ENCODE measurements at regions not wholly inside any gene's neighbourhood (a gene's known extent, or its start where the extent isn't known, plus 50 kb on each side); places are given as distances from the start of the nearest gene placed in this dataset.

- no peak for DNase-seq (ENCODE audit: low spot score)
Observed at GRCh38 chr15:26477044-26477443, 295.8 kb downstream of the GABRB3 start.

DNA sequence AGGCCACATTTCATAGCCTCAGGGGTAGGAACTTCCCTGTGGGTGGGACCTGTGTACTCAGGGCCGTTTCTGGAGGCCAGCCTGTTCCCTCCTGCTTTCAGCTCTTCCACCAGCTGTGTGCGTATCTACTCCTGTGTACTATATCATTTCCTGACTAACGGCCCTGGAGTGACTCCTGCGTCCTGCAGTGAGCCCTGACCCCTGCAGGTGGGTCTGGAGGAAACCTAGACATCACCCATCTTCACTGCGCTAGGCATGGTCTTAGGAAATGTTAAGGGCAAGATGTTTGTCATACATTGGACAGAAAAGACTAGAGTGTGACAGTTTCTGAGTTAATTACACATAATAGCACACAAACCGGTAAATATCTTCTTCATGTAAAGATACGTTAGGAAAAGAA, 297.3 kb downstream of the GABRB3 start:
- DNase-seq (ENCODE audit: low spot score), result no peak

GRCh38 chr15:26472661-26473060, 300.2 kb downstream of the GABRB3 start:
- no peak for DNase-seq (ENCODE audit: low spot score)

GRCh38 chr15:26461847-26462608, 310.8 kb downstream of the GABRB3 start:
- DNase-seq (ENCODE audit: low spot score), result no peak

DNA sequence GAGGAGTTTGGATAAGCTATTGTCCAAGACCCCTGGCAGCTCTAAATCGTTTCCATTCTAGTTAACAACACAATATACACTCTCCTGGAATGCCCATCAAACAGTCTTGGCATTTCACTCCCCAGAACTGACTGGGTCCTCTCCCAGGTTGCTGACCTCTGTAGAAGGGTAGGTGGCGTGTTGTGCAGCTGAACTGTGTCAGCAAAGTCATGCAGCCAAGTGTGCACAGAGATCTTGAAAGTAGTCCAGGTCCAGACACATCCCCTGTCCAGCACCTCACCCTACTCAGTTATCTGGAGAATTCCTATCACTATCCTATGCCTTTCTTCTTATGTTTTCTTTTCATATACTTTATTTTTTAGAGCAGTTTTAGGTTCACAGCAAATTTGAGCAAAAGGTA, 312.7 kb downstream of the GABRB3 start:
- DNase-seq (ENCODE audit: low spot score), result no peak

GRCh38 chr15:26455828-26456227, 317.0 kb downstream of the GABRB3 start:
- no peak for DNase-seq (ENCODE audit: low spot score)

GRCh38 chr15:26453914-26454313, 319.0 kb downstream of the GABRB3 start:
- DNase-seq (ENCODE audit: low spot score), result no peak

DNA sequence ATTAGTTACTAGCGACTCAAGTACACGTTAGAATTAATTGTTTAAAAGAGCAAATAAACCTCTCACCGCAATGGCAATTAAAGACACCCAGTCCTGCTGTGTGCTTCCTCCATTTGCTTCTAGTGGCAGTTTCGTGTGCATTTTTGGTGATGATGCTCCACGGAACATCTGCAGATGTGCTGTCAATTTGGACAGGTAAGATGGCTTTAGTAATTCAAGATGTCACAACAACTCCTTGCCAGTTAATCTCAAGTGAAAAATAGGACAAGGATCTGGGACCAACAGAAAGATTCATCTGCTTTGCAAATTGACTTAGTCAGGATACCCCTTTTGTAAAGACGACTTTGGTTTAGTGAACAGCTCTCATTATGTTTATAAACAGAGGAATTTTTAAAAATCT, 320.9 kb downstream of the GABRB3 start:
- no peak for DNase-seq (ENCODE audit: low spot score)

GRCh38 chr15:26449291-26449690, 323.6 kb downstream of the GABRB3 start:
- DNase-seq (ENCODE audit: low spot score), result no peak

DNA sequence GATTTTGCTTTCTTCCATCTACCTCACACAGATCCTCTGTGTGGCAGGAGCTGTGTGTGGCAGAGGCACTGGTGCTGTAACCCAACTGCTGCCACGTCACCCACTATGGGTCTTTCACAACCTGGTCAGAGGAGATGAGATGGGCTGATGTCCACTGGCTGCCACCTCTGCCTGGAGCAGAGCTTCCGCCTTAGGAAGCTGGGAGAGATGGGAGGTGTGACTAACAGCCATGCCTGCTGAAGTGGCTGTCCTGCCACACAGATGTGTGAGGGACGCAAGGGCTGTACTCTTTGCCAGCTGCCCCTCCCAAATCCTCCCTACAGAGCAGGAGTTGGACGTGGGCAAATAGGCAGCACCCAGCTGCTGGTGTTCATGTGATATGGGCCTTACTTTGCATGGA, 329.5 kb downstream of the GABRB3 start:
- no peak for DNase-seq (ENCODE audit: low spot score)

DNA sequence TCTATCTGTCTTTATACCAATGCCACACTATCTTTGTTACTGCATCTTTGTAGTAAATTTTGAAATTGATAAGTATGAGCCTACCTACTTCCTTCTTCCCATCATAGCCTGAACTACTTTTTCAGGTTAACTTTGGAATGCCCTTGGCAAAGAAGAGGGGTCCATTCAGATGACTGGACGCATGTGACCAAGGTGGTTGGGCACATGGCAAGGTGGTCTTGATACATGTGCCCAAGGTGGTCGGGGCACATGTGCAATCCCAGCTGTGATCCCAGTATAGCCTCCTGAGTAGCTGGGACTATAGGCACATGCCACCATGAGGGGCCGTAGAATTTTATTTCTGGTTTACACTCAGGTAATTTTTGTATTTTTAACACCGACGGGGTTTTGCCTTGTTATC, 330.2 kb downstream of the GABRB3 start:
- no peak for DNase-seq (ENCODE audit: low spot score)

DNA sequence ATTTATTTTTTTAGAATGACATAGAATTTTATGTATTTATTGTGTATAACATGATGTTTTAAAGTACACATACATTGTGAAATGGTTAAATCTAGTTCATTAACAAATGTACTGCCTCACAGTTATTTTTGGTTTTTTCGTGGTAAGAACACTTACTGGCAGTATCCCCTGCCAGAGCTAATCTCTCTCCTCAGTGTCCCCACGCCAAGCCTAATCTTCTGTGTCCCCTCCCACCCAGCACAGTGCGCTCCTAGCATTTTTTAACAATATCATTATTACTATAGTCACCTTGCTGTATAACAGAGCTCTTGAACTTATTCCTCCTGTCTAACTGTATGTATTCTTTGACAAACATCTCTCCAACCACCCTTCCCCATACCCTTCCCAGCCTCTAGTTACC, 333.2 kb downstream of the GABRB3 start:
- DNase-seq (ENCODE audit: low spot score), result no peak

- DNase-seq (ENCODE audit: low spot score), result no peak
Observed at GRCh38 chr15:26438718-26439117, 334.1 kb downstream of the GABRB3 start.

- no peak for DNase-seq (ENCODE audit: low spot score)
Observed at GRCh38 chr15:26438316-26438715, 334.6 kb downstream of the GABRB3 start.

DNA sequence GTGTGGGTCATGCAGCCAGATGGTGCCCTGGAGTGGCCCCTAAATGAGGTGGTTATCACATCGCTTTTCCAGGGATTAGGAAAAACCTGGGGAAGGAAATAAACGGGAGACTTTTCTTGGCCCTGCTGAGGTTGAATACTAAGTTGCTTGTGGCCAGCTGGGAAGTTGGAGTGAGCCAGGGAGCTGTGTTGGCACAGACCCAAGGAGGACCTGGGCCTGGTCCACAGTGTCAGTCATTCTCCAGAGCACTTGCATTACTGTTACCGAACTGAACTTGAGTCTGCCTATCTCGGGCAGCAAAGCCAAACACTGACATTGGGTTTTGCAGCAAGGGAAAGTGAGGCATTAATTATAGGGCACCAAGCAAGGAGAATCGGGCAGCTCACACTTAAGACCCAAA, 339.0 kb downstream of the GABRB3 start:
- DNase-seq (ENCODE audit: low spot score), result no peak

GRCh38 chr15:26433060-26433459, 339.8 kb downstream of the GABRB3 start:
- no peak for DNase-seq (ENCODE audit: low spot score)

GRCh38 chr15:26421065-26421464, 351.8 kb downstream of the GABRB3 start:
- no peak for DNase-seq (ENCODE audit: low spot score)

DNA sequence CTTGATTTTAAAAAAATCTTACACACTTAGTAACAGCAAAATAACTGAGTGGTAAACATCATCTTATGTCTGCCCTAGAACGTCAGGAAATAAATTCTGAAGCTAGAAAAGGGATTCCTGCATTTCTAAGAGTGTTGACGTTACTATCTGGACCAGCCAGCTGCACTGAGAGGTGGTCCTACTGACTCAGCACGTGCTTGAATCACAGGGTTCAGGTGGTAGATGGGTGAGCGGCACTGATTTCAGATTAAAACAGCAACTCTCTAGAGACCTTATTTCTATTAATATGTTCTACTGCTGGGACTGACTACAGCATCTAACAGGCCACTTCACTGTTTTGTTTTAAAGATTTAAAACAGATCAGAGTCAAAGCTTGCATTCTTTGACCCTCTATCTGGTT, 377.2 kb downstream of the GABRB3 start:
- no peak for DNase-seq (ENCODE audit: low spot score)

DNA sequence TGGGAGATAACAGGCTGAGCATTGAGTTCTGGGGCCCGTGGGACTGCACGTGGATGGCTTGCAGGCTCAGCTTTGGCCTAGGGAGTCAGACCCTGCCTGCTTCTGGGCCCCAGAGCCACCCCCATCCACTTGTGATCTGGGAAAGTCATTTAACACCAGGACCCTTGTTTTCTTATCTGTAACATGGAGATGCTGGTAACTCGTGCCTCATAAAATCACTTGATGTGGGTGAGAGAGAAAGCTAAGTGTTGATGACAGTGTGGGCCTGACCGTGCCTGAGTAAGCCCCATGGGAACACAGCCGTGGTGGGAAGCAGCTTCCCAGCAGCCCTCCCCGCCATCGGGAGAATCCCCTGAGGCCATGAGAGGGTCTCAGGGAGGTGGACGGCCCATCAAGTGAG, 378.1 kb downstream of the GABRB3 start:
- DNase-seq (ENCODE audit: low spot score), result no peak

- DNase-seq (ENCODE audit: low spot score), result no peak
Observed at GRCh38 chr15:26392956-26393355, 379.9 kb downstream of the GABRB3 start.

DNA sequence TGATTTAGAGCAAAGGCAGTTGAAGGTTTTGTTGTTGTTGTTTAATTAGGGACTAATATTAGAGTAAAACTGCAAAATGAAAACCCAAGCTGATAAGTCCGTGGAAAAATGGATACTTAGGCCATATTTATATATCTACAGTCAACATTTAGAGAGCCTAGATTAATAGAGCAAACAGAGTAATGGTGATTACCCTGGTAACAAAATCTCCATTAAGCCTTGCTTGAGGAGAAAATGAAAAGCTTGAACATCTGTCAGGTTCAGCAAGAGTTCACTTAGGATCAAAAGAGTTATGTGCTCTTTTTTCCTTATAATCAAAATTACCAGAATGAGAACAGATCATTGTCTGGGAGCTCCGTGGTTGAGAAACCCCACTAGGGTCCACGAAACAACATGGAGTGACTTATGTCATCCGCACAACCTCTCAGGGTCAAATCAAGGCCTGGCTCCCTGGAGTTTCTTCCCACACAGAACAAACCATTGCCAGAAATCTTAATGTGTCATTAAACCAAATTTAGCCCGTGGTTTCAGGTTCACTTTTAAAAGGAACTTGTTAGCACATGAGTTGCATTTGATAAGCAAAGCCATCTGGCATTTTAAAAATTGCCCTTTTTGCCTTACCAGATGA, 381.2 kb downstream of the GABRB3 start:
- no peak for DNase-seq (ENCODE audit: low spot score)

GRCh38 chr15:26382444-26383072, 390.3 kb downstream of the GABRB3 start:
- DNase-seq (ENCODE audit: low spot score), result no peak

GRCh38 chr15:26378304-26378703, 394.6 kb downstream of the GABRB3 start:
- no peak for DNase-seq (ENCODE audit: low spot score)
